ENCODE measurements at regions not wholly inside any gene's neighbourhood (a gene's known extent, or its start where the extent isn't known, plus 50 kb on each side); places are given as distances from the start of the nearest gene placed in this dataset.
A peak's percentile ranks its signal among the peaks of the same experiment; 100 is the strongest.

- DNase-seq (ENCODE audit: low read depth) (no peak), FAIRE-seq (no peak)
- Histone ChIP-seq H3K36me3 (ENCODE audit: control insufficient read depth, insufficient read depth, low read length) (no peaks in the 10 kb centered on the region), H3K27me3 (ENCODE audit: control insufficient read depth, insufficient read depth, low read length) (peaks cover 2% of the 10 kb centered on the region), H3K4me3 (ENCODE audit: low read depth, low read length) (no peak overlapping the region)
- no peak for TF ChIP-seq CTCF (IDR thresholded peaks at IDR 0.05; ENCODE audit: insufficient read depth, low read length, severe bottlenecking)
Measured at GRCh38 chr20:37624963-37625362, 68.9 kb upstream of the CTNNBL1 start.

- FAIRE-seq (peak; percentile 36), DNase-seq (ENCODE audit: low read depth) (no peak)
- Histone ChIP-seq H3K4me3 (ENCODE audit: low read depth, low read length) (no peak overlapping the region), H3K36me3 (ENCODE audit: control insufficient read depth, insufficient read depth, low read length) (no peaks in the 10 kb centered on the region), H3K27me3 (ENCODE audit: control insufficient read depth, insufficient read depth, low read length) (peaks cover 2% of the 10 kb centered on the region)
- no peak for TF ChIP-seq CTCF (IDR thresholded peaks at IDR 0.05; ENCODE audit: insufficient read depth, low read length, severe bottlenecking)
Measured at GRCh38 chr20:37622728-37623127, 71.1 kb upstream of the CTNNBL1 start.

- Histone ChIP-seq H3K4me3 (ENCODE audit: low read depth, low read length) (no peak overlapping the region), H3K36me3 (ENCODE audit: control insufficient read depth, insufficient read depth, low read length) (no peaks in the 10 kb centered on the region), H3K27me3 (ENCODE audit: control insufficient read depth, insufficient read depth, low read length) (peaks cover 2% of the 10 kb centered on the region)
- no peak for TF ChIP-seq CTCF (IDR thresholded peaks at IDR 0.05; ENCODE audit: insufficient read depth, low read length, severe bottlenecking)
- FAIRE-seq (no peak), DNase-seq (ENCODE audit: low read depth) (no peak)
Measured at GRCh38 chr20:37619496-37619895, 74.3 kb upstream of the CTNNBL1 start.

- FAIRE-seq (no peak), DNase-seq (ENCODE audit: low read depth) (no peak)
- Histone ChIP-seq H3K4me3 (ENCODE audit: low read depth, low read length) (no peak overlapping the region), H3K36me3 (ENCODE audit: control insufficient read depth, insufficient read depth, low read length) (no peaks in the 10 kb centered on the region), H3K27me3 (ENCODE audit: control insufficient read depth, insufficient read depth, low read length) (peaks cover 2% of the 10 kb centered on the region)
- no peak for TF ChIP-seq CTCF (IDR thresholded peaks at IDR 0.05; ENCODE audit: insufficient read depth, low read length, severe bottlenecking)
Measured at GRCh38 chr20:37616110-37616425, 77.8 kb upstream of the CTNNBL1 start.

- peak; percentile 43 for DNase-seq (ENCODE audit: low read depth)
- FAIRE-seq: no peak
- Histone ChIP-seq H3K27me3 (ENCODE audit: control insufficient read depth, insufficient read depth, low read length) (peaks cover under 1% of the 10 kb centered on the region), H3K4me3 (ENCODE audit: low read depth, low read length) (no peak overlapping the region), H3K36me3 (ENCODE audit: control insufficient read depth, insufficient read depth, low read length) (no peaks in the 10 kb centered on the region)
- peak; percentile 59 for TF ChIP-seq CTCF (IDR thresholded peaks at IDR 0.05; ENCODE audit: insufficient read depth, low read length, severe bottlenecking)
Measured at GRCh38 chr20:37615340-37616109, 78.3 kb upstream of the CTNNBL1 start.

- Histone ChIP-seq H3K36me3 (ENCODE audit: control insufficient read depth, insufficient read depth, low read length) (no peaks in the 10 kb centered on the region), H3K27me3 (ENCODE audit: control insufficient read depth, insufficient read depth, low read length) (no peaks in the 10 kb centered on the region), H3K4me3 (ENCODE audit: low read depth, low read length) (no peak overlapping the region)
- DNase-seq (ENCODE audit: low read depth) (no peak), FAIRE-seq (no peak)
- no peak for TF ChIP-seq CTCF (IDR thresholded peaks at IDR 0.05; ENCODE audit: insufficient read depth, low read length, severe bottlenecking)
Measured at GRCh38 chr20:37611852-37612251, 82.0 kb upstream of the CTNNBL1 start.

All from bronchial epithelial cell (primary cell).